Muscle layer of duodenum (tissue), 2 donors: ENCODE measurements at regions not wholly inside any gene's neighbourhood (a gene's known extent, or its start where the extent isn't known, plus 50 kb on each side); places are given as distances from the start of the nearest gene placed in this dataset.

ENCODE experiments used
- H3K27ac ChIP-seq: one replicate; pipeline ENCODE4 v1.7.0; 2013; ENCODE audit warnings: mild to moderate bottlenecking, low read length
- H3K27me3 ChIP-seq: one replicate; pipeline ENCODE4 v1.7.0; 2013; ENCODE audit warnings: low read depth, mild to moderate bottlenecking, control low read depth, low read length
- H3K36me3 ChIP-seq, 2 donors: one replicate each; pipeline ENCODE4 v1.7.0; 2013; ENCODE audit warnings: low read length in 2 of 2, control low read depth in 1 of 2, mild to moderate bottlenecking in 1 of 2; ENCODE audit not compliant: insufficient read depth in 2 of 2, control insufficient read depth in 1 of 2
- H3K4me1 ChIP-seq, 2 donors: one replicate each; pipeline ENCODE4 v1.7.0; 2013; ENCODE audit warnings: low read length in 2 of 2, mild to moderate bottlenecking in 2 of 2, control low read depth in 1 of 2, moderate library complexity in 1 of 2; ENCODE audit not compliant: insufficient read depth in 2 of 2, control insufficient read depth in 1 of 2
- H3K4me3 ChIP-seq, 2 donors: one replicate each; pipeline ENCODE4 v1.7.0; 2013; ENCODE audit warnings: low read length in 2 of 2, low read depth in 1 of 2, mild to moderate bottlenecking in 1 of 2
- H3K9me3 ChIP-seq, 2 donors: one replicate each; pipeline ENCODE4 v1.7.0; 2013; ENCODE audit warnings: low read length in 2 of 2, control low read depth in 1 of 2, mild to moderate bottlenecking in 1 of 2; ENCODE audit not compliant: control insufficient read depth in 1 of 2
- donor health status: healthy.

GRCh38 chr1:229154811-229155210 lies 116.1 kb upstream of the RAB4A start:
- no peaks in the 10 kb centered on the region for H3K27me3 ChIP-seq
- no peaks in the 10 kb centered on the region for H3K9me3 ChIP-seq
- no peak overlapping the region for H3K4me3 ChIP-seq
- no peaks in the 10 kb centered on the region for H3K36me3 ChIP-seq
- H3K4me1 ChIP-seq: peaks cover 0 to 7% of the 10 kb centered on the region in 2 donors
- H3K27ac ChIP-seq: no peak overlapping the region

GRCh38 chr1:229155472-229155871 lies 115.4 kb upstream of the RAB4A start:
- Histone ChIP-seq H3K27ac (no peak overlapping the region), H3K4me3 (no peak overlapping the region), H3K9me3 (no peaks in the 10 kb centered on the region), H3K36me3 (no peaks in the 10 kb centered on the region), H3K27me3 (no peaks in the 10 kb centered on the region), H3K4me1 (peaks cover 0 to 7% of the 10 kb centered on the region in 2 donors)

DNA sequence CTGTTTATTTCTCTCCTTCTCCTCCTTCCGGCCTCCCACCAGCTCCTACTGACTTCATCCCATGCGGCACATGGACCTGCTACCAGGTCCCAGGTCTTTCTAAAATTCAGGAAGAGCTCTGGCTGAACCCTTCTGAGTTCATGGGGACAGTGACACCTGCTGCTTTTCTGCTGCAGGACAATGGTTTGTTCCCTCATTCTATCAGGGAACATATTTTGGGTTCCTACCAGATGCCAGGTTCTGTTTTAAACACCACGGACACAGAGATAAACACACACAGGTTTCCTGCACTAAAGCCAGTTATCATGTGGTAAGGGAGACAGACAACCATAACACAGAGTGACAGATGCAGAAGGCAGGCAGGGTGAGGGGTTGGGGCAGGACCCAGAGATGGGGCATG lies 114.0 kb upstream of the RAB4A start:
- Histone ChIP-seq H3K9me3 (no peaks in the 10 kb centered on the region), H3K4me1 (peaks cover 0 to 7% of the 10 kb centered on the region in 2 donors), H3K36me3 (no peaks in the 10 kb centered on the region), H3K27me3 (no peaks in the 10 kb centered on the region), H3K4me3 (no peak overlapping the region), H3K27ac (no peak overlapping the region)

- Histone ChIP-seq H3K27ac (no peak overlapping the region), H3K36me3 (no peaks in the 10 kb centered on the region), H3K4me1 (peaks cover 0 to 7% of the 10 kb centered on the region in 2 donors)
Measured at GRCh38 chr1:229157480-229157879, 113.4 kb upstream of the RAB4A start.

DNA sequence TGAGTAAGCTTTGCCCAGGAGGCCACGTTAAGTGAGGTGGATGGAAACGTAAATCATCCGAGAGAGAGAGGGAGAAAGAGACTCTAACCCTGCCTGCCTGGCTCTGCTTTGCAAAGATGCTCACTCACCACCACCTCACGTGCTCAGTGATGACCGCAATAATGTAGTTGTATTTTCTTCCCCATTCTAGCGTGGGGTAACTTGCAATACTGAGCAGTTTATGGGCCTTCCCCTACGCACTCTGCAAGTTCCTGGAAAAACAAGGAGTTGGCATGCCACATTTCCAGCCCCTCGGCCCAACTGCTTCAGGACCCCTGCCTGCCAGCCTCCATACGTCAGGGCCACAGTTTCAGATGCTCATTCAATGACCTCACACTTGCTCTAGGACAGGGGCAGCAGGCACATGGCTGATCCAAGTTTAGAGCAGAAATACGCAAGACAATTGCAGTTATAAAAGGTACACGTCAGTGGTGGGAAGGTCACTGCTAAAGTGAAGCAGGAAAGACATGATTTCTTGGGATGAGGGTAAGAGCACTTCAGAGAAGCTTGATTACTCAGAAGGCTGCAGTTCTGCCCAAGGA lies 112.5 kb upstream of the RAB4A start:
- H3K27ac ChIP-seq: no peak overlapping the region
- peaks cover 0 to 7% of the 10 kb centered on the region in 2 donors for H3K4me1 ChIP-seq
- H3K27me3 ChIP-seq: no peaks in the 10 kb centered on the region

More at GRCh38 chr1:229157480-229157879, 113.4 kb upstream of the RAB4A start:
- no peak overlapping the region for H3K4me3 ChIP-seq
- H3K27me3 ChIP-seq: no peaks in the 10 kb centered on the region
- no peaks in the 10 kb centered on the region for H3K9me3 ChIP-seq

GRCh38 chr1:229158927-229159326 lies 112.0 kb upstream of the RAB4A start:
- H3K4me3 ChIP-seq: no peak overlapping the region
- peaks cover 0 to 7% of the 10 kb centered on the region in 2 donors for H3K4me1 ChIP-seq
- no peaks in the 10 kb centered on the region for H3K9me3 ChIP-seq
- no peaks in the 10 kb centered on the region for H3K36me3 ChIP-seq
- no peak overlapping the region for H3K27ac ChIP-seq
- no peaks in the 10 kb centered on the region for H3K27me3 ChIP-seq

More for the DNA sequence above, 112.5 kb upstream of the RAB4A start:
- Histone ChIP-seq H3K9me3 (no peaks in the 10 kb centered on the region), H3K4me3 (no peak overlapping the region), H3K36me3 (no peaks in the 10 kb centered on the region)

- Histone ChIP-seq H3K4me1 (peaks cover 7 to 12% of the 10 kb centered on the region in 2 donors), H3K36me3 (no peaks in the 10 kb centered on the region), H3K27ac (no peak overlapping the region)
Measured at GRCh38 chr1:229159668-229160544, 111.0 kb upstream of the RAB4A start.

DNA sequence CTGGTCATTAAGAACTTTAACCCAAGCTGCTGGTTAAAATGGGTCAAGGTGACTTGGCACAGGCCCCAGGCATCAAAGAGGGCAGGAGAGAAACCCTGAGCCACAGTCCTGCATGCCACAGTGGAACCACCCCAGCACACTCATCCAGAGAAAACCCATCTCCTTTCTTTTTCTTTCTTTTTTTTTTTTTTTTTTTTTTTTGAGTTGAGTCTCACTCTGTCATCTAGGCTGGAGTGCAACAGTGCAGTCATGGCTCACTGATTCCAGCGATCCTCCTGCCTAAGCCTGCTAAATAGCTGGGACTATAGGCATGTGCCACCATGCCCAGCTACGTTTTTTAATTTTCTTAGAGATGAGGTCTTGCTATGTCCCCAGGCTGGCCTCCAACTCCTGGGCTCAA lies 109.2 kb upstream of the RAB4A start:
- no peak overlapping the region for H3K27ac ChIP-seq
- peaks cover 10 to 11% of the 10 kb centered on the region in 2 donors for H3K4me1 ChIP-seq
- H3K4me3 ChIP-seq: no peak overlapping the region
- H3K36me3 ChIP-seq: no peaks in the 10 kb centered on the region
- no peaks in the 10 kb centered on the region for H3K9me3 ChIP-seq
- no peaks in the 10 kb centered on the region for H3K27me3 ChIP-seq

More at GRCh38 chr1:229159668-229160544, 111.0 kb upstream of the RAB4A start:
- Histone ChIP-seq H3K27me3 (no peaks in the 10 kb centered on the region), H3K4me3 (no peak overlapping the region), H3K9me3 (no peaks in the 10 kb centered on the region)

DNA sequence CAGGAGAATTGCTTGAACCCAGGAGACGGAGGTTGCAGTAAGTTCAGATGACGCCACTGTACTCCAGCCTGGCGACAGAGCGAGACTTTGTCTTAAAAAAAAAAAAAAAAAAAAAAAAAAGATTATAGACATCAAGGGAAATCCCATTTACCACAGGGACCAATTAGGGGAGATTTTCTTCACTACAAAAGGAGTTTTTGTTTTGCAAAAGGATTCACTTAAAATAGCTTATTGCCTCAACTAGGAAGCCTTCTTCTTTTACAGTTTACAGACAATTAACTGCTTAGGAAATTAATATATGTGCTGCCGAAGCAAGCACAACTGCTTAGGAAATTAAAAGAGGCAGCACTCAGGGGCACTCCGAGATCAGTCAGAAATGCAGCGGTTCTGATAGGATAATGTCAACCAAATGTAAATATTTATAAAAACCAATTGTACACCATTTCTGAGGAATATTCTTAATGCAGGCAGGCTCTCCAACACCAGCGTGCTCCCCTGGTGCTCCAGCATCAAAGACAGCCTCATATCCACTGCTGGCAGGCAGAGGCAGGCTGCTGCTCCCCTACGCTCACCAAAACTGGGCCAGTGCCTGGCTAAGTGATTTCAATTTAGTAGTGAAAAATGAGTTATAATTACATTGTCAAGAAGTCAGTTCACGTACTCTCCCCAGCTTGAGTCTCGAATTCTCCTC lies 107.9 kb upstream of the RAB4A start:
- no peaks in the 10 kb centered on the region for H3K9me3 ChIP-seq
- no peaks in the 10 kb centered on the region for H3K36me3 ChIP-seq
- H3K4me1 ChIP-seq: peaks cover 5 to 11% of the 10 kb centered on the region in 2 donors
- no peak overlapping the region for H3K4me3 ChIP-seq
- H3K27me3 ChIP-seq: no peaks in the 10 kb centered on the region
- no peak overlapping the region for H3K27ac ChIP-seq

DNA sequence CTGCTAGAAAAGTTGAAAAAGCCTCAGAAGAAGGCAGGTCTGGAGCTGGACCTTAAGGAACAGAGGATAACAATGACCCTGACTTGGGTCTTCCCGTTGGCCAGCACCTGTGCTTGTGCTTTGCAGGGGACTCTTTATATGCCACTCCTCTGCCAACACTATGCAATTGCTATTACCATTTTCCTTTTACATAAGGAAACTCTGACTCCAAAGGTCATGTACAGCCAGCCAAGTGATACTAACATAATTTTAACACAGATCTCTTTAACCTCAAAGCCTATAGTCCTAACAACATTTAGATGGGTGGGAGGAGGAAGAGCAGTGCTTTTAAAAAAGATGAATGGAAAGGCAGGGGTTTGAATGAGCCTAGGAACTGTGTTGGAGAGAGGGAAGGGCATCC lies 106.6 kb upstream of the RAB4A start:
- no peaks in the 10 kb centered on the region for H3K27me3 ChIP-seq
- H3K36me3 ChIP-seq: no peaks in the 10 kb centered on the region
- no peak overlapping the region for H3K4me3 ChIP-seq
- peaks cover 5 to 11% of the 10 kb centered on the region in 2 donors for H3K4me1 ChIP-seq
- no peaks in the 10 kb centered on the region for H3K9me3 ChIP-seq
- peak overlapping the region; percentile 64 for H3K27ac ChIP-seq
